Bronchial epithelial cell (primary cell): ENCODE measurements at regions not wholly inside any gene's neighbourhood (a gene's known extent, or its start where the extent isn't known, plus 50 kb on each side); places are given as distances from the start of the nearest gene placed in this dataset.
A peak's percentile ranks its signal among the peaks of the same experiment; 100 is the strongest.

Source experiments
- DNase-seq: peaks from one replicate; pipeline ENCODE4 v3.0.0-alpha.2; 2010; ENCODE audit warnings: low read depth
- FAIRE-seq: peaks from 2 replicates; lab custom pipeline; 2011; peaks lifted over from hg19 to GRCh38; lab: Jason Lieb, UNC
- H3K27me3 ChIP-seq: 2 replicates; pipeline ENCODE4 v1.5.1; 2011; ENCODE audit warnings: low read length; ENCODE audit not compliant: control insufficient read depth, insufficient read depth
- H3K36me3 ChIP-seq: 2 replicates; pipeline ENCODE4 v1.5.1; 2011; ENCODE audit warnings: low read length; ENCODE audit not compliant: control insufficient read depth, insufficient read depth
- H3K4me3 ChIP-seq: 2 replicates; pipeline ENCODE4 v1.5.1; 2011; ENCODE audit warnings: mild to moderate bottlenecking, low read depth, low read length, control low read depth
- TF ChIP-seq, protein P1 (sequence below): IDR thresholded peaks from 2 replicates; pipeline ENCODE4 v1.5.1; 2011; ENCODE audit warnings: mild to moderate bottlenecking, moderate library complexity, low read length, control low read depth, inconsistent platforms; ENCODE audit not compliant: insufficient read depth, severe bottlenecking

DNA sequence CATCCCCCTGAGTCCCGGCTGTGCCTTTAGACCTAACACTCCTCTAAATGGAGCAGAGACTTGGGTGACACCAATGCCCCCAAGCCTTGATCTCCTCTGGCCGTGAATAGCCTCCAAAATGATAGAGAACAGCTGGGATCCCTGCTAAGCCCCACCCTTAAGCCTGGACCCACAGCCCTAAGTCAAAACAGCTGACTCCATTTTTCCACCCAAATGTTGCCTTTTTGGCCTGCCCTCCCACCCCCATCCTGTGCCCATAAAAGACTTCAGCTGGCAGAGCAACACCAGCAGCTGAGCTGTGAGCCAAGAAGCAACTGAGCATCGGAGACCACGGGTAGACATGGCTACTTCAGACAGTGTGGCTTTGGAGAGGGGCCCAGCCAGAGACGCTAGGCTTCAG, 420.8 kb downstream of the NPHP4 start:
- TF ChIP-seq, protein P1, sequence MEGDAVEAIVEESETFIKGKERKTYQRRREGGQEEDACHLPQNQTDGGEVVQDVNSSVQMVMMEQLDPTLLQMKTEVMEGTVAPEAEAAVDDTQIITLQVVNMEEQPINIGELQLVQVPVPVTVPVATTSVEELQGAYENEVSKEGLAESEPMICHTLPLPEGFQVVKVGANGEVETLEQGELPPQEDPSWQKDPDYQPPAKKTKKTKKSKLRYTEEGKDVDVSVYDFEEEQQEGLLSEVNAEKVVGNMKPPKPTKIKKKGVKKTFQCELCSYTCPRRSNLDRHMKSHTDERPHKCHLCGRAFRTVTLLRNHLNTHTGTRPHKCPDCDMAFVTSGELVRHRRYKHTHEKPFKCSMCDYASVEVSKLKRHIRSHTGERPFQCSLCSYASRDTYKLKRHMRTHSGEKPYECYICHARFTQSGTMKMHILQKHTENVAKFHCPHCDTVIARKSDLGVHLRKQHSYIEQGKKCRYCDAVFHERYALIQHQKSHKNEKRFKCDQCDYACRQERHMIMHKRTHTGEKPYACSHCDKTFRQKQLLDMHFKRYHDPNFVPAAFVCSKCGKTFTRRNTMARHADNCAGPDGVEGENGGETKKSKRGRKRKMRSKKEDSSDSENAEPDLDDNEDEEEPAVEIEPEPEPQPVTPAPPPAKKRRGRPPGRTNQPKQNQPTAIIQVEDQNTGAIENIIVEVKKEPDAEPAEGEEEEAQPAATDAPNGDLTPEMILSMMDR = no peak
- FAIRE-seq (no peak), DNase-seq (no peak)

DNA sequence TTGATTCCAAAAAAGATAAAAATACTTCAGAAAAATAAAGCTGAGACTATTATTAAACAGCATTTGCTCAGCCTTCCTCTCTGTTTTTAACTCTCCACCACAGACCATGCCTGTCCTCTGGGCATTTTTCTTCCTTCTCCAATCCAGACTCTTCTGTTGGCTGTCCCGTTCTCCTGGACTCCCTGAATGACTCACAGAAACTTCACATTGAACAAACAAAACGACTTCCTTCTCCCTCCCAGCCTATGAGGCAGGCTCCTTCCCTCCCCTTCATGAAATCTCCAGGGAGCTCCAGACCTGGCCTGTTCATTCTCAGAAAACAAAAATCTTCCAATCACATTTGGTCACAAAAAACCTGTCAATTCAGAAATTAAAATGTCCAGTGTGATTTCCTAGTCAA, 421.3 kb downstream of the NPHP4 start:
- DNase-seq (peak; percentile 63), FAIRE-seq (no peak)
- H3K36me3 ChIP-seq = no peaks in the 10 kb centered on the region
- TF ChIP-seq, protein P1 = no peak
- H3K4me3 ChIP-seq = no peak overlapping the region
- H3K27me3 ChIP-seq = no peaks in the 10 kb centered on the region

More for the DNA sequence above, 420.8 kb downstream of the NPHP4 start:
- H3K36me3 ChIP-seq = no peaks in the 10 kb centered on the region
- no peak overlapping the region for H3K4me3 ChIP-seq
- no peaks in the 10 kb centered on the region for H3K27me3 ChIP-seq

DNA sequence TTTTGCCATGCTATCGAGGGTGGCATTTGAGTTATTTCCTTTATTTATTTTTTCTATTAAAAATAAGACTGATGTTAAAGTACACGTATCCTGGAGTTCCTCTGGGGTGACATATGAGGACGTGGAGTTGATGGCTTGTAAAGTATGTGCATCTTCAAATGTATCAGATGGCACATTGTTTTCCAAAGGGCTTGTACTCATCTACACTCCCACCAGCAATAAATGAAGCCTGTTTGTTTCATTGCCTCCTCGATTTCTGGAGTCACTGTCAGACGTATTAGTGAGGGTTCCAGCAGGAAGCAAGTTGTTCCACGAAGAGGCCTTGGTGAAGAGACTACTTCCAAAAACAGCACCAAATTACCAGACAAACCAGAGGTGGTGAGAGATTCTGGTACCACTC, 423.9 kb downstream of the NPHP4 start:
- TF ChIP-seq, protein P1 = no peak
- Histone ChIP-seq H3K36me3 (no peaks in the 10 kb centered on the region), H3K4me3 (no peak overlapping the region), H3K27me3 (no peaks in the 10 kb centered on the region)
- DNase-seq (no peak), FAIRE-seq (peak; percentile 84)

DNA sequence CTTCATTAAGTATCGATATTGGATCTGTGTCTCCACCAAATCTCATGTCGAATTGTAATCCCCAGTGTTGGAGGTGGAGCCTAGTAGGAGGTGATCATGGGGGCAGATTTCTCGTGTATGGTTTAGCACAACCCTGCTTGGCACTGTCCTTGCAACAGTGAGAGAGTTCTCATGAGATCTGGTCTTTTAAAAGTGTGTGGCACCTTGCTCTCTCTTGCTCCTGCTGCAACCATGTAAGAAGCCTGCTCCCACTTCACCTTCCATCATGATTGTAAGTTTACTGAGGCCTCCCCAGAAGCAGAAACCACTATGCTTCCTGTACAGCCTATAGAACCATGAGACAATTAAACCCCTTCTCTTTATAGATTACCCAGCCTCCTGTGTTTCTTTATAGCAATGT, 424.4 kb downstream of the NPHP4 start:
- Histone ChIP-seq H3K27me3 (no peaks in the 10 kb centered on the region), H3K4me3 (no peak overlapping the region), H3K36me3 (no peaks in the 10 kb centered on the region)
- DNase-seq (no peak), FAIRE-seq (no peak)
- TF ChIP-seq, protein P1 = no peak

DNA sequence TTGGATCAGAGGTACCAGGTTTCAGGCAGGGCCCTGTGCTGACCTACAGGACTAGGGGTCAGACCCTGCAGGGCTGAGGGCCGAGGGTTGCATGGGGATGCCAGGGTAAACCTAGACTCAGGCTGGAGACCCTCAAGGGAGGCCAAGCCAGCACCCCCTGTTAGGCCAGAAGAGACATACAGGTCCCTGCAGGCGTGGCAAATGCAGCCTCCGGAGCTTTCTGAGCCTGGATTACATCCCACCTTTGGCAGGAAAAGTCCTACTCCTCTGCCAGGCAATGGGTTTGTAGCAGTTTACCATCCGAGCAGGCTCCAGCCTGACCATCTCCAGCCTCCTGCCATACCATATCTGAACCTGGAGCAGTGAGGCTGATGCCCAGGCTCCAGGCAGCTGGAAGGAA, 425.3 kb downstream of the NPHP4 start:
- no peaks in the 10 kb centered on the region for H3K36me3 ChIP-seq
- H3K27me3 ChIP-seq = no peaks in the 10 kb centered on the region
- DNase-seq = no peak
- H3K4me3 ChIP-seq = no peak overlapping the region
- TF ChIP-seq, protein P1 = no peak
- FAIRE-seq = no peak

DNA sequence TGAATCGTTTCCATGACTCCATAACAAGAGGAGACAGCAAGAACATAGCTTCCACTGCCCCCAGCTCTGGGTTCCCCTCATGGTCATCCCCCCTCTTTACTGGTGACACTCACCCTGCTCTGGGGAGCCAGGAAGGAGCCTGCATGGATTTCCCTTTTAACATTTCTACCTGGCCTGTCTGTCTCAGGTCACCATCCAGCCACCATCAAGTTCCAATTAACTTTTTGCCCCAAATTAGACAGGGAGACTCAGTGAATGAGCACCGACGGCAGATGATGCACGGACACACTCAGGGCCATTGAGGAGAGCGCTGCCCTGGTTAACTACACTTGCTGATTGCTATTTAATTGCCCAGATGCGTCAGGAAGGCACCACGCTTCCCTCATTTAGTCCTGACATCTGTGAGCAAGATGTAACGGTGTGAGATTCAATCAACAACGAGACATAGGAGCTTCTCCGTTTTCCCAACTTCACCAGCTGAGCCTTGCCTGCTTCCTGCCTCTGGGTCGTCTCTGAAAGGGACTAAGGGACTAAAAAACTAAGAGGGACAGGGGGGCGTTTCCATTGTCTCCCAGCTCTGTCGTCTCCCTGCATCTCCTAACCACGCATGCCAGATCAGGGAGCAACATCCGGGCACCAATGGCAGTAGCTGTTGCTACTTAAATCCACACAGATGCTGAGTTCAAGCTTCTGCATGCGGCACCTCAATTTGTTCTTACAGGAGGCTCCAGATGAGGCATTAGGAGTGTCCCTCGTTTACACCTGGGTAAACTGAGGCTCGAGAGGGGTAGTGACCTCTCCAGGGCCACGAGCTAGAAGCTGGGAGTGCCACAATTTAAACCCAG, 426.7 kb downstream of the NPHP4 start:
- DNase-seq = no peak
- Histone ChIP-seq H3K4me3 (no peak overlapping the region), H3K36me3 (no peaks in the 10 kb centered on the region), H3K27me3 (no peaks in the 10 kb centered on the region)
- no peak for FAIRE-seq
- TF ChIP-seq, protein P1 = no peak
